Activated CD4-positive, alpha-beta T cell treated with anti-CD3 and anti-CD28 coated beads, Interleukin-2, Interleukin-6, amounts not matched to agents 100 ng/mL and 50 ng/mL, durations not matched to agents 16 hours and 8 hours (primary cell): ENCODE measurements at regions not wholly inside any gene's neighbourhood (a gene's known extent, or its start where the extent isn't known, plus 50 kb on each side); places are given as distances from the start of the nearest gene placed in this dataset.

Experiments used
- DNase-seq: peaks from one replicate; pipeline ENCODE4 v3.0.0-alpha.2; 2020

GRCh38 chr2:241943209-241943850 is 73.8 kb downstream of the RTP5 start:
- no peak for DNase-seq

GRCh38 chr2:241943961-241944575 is 74.5 kb downstream of the RTP5 start:
- no peak for DNase-seq

- no peak for DNase-seq
Measured at GRCh38 chr2:241944821-241945220, 75.3 kb downstream of the RTP5 start.

DNA sequence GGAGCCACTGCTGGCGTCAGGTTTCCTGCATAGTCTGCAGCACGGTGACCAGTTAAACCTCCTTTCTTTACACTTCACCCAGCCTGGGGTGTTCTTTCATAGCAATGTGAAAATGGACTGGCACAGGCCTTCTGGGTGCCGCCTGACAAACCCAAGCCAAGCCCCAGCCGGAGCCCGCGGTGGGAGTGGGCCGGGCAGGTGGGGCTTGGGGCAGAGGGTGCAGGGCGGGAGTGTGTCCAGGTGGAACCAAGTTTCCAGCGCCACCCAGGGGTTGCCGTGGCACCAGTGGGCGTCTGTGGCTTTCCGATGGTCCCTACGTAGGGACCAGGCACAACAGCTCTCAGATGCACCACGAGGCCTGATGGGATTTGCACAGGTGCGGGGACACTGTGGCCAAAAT is 75.8 kb downstream of the RTP5 start:
- DNase-seq, result no peak

DNA sequence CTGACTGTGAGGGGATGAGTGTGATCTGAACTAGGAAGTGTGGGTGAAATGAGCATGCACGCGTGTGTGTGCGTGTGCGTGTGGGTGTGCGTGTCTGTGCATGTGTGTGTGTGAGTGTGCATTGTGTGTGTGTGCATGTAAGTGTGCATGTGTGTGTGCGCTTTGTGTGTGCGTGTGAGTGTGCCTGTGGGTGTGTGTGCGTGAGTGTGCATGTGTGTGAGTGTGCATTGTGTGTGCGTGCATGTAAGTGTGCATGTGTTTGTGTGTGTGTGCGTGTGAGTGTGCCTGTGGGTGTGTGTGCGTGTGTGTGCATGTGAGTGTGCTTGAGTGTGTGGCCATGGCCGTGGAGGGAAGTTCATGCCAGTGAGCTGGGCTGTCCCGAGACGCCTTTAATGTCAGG is 76.3 kb downstream of the RTP5 start:
- DNase-seq, result no peak

DNA sequence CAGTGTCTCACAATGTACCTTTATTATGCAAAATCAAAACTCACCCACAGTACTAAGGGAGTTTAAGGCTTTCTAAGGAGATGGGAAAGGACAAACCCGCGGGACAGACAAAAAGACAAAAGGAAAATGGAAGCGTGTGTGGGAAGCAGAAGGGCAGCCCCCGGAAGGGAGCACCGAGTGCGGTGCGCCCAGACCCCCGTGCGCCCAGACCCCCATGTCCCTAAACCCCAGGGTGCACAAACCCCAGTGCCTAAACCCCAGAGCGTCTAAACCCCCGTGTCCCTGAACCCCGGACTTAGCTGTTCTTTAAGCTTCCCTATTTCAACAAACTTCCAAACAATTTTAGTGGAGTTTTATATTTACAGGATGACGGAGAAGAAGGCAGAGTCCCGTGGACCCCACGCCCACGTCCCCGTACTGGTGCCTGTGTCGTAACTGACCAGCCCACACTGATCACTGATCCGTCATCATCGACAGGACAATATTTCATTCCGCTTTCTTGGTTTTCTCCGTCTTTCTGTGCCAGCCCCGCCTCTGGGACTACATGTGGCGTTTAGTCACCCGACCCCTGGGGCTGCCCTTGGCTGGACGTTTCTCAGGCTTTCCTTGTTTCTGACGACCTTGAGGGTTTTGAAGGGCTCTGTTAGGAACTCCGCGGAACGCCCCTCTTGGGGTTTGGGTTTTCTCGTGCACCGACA is 76.9 kb downstream of the RTP5 start:
- no peak for DNase-seq

DNA sequence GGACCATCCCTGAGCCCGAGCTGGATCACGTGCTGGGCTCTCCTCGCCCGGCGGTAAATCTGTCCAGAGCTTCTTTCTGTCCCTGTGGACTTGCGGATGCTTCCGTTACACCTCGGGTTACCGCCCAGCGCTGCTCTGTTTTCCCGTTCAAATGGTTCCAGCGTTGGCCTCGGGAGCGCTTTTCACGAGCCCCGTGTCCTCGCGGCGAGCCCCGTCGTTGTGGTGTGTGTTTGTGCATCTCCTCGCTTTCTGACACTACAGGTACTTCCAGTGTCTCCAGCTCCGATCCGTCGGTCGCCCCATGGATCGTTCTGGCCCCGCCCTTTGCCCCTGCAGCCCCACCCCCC is 77.4 kb downstream of the RTP5 start:
- DNase-seq, result no peak

GRCh38 chr2:241947401-241947800 is 77.9 kb downstream of the RTP5 start:
- no peak for DNase-seq

DNA sequence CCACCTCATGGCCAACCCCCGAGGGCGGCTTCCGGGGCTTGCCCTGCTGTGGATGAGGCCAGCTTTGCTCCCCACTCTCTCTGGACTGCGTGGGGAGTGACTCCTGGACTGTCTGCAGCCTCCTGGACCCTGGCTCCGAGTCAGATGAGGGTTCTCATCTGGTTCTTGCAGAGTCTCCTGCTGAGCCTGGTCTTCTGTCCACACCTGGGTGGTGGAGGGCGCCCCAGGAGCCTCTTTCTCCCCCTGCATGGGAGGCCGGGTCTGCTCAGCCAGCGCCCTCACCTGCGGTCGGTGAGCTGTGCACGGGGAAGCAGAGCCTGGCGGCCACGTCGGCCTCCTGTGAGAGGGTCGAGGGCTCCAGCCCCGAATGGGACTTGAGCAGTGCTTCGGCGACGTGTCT is 78.3 kb downstream of the RTP5 start:
- no peak for DNase-seq

DNA sequence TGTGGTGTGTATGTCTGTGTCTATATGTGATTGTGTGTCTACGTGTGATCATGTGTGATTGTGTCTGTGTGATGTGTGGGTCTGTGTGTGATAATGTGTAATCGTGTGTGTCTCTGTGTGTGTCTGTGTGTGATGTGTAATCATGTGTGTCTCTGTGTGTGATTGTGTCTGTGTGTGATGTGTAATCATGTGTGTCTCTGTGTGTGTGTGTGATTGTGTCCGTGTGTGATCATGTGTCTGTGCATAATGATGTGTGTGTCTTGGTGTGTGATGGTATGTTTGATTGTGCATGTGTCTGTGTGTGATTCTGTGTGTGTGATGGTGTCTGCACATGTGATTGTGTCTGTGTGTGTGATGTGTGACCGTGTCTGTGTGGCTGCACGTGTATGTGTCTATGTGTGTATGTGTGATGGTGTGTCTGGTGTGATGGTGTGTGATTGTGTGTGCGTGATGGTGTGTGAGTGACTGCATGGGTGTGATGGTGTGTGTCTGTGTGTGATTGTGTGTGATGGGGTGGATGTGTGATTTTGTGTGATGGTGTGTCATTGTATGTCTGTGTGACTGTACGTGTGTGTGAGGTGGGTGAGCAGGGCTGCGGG is 78.9 kb downstream of the RTP5 start:
- DNase-seq, result no peak

DNA sequence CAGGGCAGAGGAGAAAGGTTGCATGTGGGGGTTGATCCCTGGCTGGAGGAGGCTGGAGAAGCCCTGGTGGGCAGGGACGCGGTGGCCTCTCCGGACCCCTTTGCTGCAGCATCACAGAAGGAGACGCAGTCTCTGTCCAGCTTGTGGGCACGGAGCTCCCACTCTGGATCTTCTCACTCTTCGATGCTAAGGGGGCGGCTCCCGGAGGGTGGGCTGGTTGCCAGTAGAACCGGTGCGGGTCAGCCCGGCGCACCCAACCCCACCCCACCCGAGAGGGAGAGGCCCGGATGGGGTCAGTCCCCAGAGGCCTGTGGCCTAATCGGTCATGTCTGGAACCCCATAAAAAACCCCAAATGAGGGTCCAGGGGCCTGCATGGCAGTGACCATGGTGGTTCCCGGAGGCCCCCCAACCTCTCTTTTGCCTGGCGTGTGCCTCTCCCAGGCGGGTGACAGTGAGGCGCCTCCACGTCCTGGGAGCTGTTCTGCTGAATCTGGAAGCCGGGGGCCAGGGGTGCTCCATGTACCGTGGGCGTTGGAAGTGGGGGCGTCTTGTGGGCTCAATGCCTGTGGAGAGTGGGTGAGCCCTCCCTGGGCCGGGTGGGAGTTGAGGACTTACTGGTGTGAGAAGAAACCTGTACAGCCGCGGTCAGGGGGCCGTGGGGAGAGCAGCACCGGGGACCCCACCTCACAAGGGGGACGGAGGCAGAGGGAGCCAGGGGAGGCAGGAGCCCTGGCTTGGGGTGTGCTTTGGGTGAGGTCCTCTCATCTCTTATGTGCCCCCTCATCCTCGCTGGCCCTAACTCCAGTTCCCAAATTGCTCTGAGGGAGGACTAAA is 79.6 kb downstream of the RTP5 start:
- DNase-seq, result no peak

- DNase-seq, result no peak
Measured at GRCh38 chr2:241949736-241950412, 80.3 kb downstream of the RTP5 start.

- DNase-seq, result peak; percentile 70
Measured at GRCh38 chr2:241950413-241951315, 81.1 kb downstream of the RTP5 start.

- no peak for DNase-seq
Measured at GRCh38 chr2:241951316-241951700, 81.8 kb downstream of the RTP5 start.

DNA sequence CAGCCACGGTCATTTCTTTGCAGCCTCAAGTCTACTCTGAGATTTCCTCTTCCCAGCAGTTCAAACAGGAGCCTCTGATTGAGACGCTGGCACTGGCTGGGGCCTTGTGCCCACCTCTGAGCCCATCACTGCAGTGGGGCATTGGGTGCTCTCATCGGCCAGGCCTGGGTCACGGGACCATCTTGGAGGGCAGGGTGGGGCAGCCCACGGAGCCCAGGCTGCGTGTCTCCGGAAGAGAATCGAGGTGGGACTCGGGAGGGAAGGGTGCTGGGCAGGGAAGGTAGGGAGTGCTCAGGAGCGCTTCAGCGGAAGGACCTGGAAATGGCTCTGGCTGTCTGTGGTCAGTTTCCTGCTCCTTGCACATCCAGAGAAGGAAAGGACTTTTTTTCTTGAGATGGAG is 82.4 kb downstream of the RTP5 start:
- no peak for DNase-seq

GRCh38 chr2:241952816-241953215 is 83.3 kb downstream of the RTP5 start:
- DNase-seq, result no peak

- DNase-seq, result no peak
Measured at GRCh38 chr2:241953324-241953928, 83.9 kb downstream of the RTP5 start.

- no peak for DNase-seq
Measured at GRCh38 chr2:241956521-241957110, 87.1 kb downstream of the RTP5 start.

DNA sequence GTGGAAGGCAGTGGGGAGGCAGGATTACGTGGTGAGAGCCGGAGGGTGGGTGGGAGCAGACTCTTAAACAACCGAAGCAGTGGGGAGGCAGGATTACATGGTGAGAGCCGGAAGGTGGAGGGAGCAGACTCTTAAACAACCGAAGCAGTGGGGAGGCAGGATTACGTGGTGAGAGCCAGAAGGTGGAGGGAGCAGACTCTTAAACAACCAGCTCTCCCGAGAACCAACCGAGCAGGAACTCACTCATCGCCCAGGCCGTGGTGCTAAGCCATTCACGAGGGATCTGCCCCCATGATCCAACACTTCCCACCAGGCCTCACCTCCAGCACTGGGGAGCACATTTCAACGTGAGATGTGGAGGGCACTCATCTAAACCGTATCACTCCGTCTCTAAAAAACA is 87.7 kb downstream of the RTP5 start:
- DNase-seq, result no peak

- DNase-seq, result no peak
Measured at GRCh38 chr2:241958818-241959545, 89.5 kb downstream of the RTP5 start.
